ENCODE measurements at regions not wholly inside any gene's neighbourhood (a gene's known extent, or its start where the extent isn't known, plus 50 kb on each side); places are given as distances from the start of the nearest gene placed in this dataset.

GRCh38 chr6:165749163-165749562, 86.1 kb upstream of the PDE10A start:
- H3K36me3 ChIP-seq (ENCODE audit: control insufficient read depth, insufficient read depth, low read length) = no peaks in the 10 kb centered on the region
- H3K9ac ChIP-seq (ENCODE audit: low read depth, low read length) = no peak overlapping the region
- no peaks in the 10 kb centered on the region for H3K27me3 ChIP-seq (ENCODE audit: control insufficient read depth, insufficient read depth, low read length)
- no peak overlapping the region for H3K4me3 ChIP-seq (ENCODE audit: low read depth, low read length)
- no peaks in the 10 kb centered on the region for H3K4me1 ChIP-seq (ENCODE audit: control insufficient read depth, insufficient read depth, low read length)
- H3K9me3 ChIP-seq (ENCODE audit: control insufficient read depth, insufficient read depth, low read length) = no peaks in the 10 kb centered on the region; the same call in 1 of the 2 replicates
- no peak overlapping the region for H3K27ac ChIP-seq (ENCODE audit: low read depth, low read length)

GRCh38 chr6:165748390-165748789, 85.3 kb upstream of the PDE10A start:
- no peak overlapping the region for H3K27ac ChIP-seq (ENCODE audit: low read depth, low read length)
- no peak overlapping the region for H3K9ac ChIP-seq (ENCODE audit: low read depth, low read length)
- no peaks in the 10 kb centered on the region for H3K27me3 ChIP-seq (ENCODE audit: control insufficient read depth, insufficient read depth, low read length)
- H3K4me3 ChIP-seq (ENCODE audit: low read depth, low read length) = no peak overlapping the region
- no peaks in the 10 kb centered on the region for H3K4me1 ChIP-seq (ENCODE audit: control insufficient read depth, insufficient read depth, low read length)
- H3K9me3 ChIP-seq (ENCODE audit: control insufficient read depth, insufficient read depth, low read length) = no peaks in the 10 kb centered on the region; the same call in 1 of the 2 replicates
- H3K36me3 ChIP-seq (ENCODE audit: control insufficient read depth, insufficient read depth, low read length) = no peaks in the 10 kb centered on the region

DNA sequence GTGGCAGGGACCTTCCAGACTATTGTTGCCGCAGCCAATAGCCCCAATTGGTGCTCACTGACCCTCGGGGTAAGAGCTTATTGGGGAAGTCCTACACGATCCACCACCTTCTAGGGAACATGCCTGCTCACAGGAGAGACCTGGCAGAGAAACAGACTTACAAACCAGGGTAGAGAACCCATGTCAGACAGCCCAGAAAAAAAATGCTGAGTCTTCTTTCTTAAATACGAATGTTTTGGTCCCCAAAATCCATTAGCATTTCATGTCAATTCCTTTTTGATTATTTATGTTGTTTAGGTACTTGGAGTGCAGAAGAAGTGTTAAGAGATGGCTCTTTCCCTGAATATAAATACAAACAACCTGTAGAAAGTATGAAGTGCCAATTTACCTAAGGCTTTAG, 84.9 kb upstream of the PDE10A start:
- Histone ChIP-seq H3K4me3 (ENCODE audit: low read depth, low read length) (no peak overlapping the region), H3K9ac (ENCODE audit: low read depth, low read length) (no peak overlapping the region)

DNA sequence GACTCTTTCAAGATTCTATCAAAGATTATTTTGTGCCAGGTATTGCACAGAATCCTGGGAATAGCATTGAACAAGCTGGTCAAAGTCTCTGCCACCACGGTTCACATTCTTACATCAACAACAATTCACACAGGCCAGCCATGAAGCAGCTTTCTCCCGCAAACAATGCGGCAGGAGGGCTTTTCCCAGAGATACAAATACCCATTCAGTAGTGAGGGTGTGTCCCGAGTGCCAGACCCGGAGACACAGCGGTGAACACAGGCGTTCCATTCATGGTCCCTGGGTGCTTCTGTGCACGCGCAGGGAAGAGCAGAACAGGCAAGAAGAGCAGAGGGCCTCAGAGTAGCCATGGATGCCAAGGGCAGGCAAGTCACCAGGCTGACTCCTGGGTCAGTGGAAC, 83.3 kb upstream of the PDE10A start:
- H3K36me3 ChIP-seq (ENCODE audit: control insufficient read depth, insufficient read depth, low read length) = no peaks in the 10 kb centered on the region
- no peaks in the 10 kb centered on the region for H3K27me3 ChIP-seq (ENCODE audit: control insufficient read depth, insufficient read depth, low read length)
- no peak overlapping the region for H3K9ac ChIP-seq (ENCODE audit: low read depth, low read length)
- H3K9me3 ChIP-seq (ENCODE audit: control insufficient read depth, insufficient read depth, low read length) = no peaks in the 10 kb centered on the region; the same call in 1 of the 2 replicates
- no peak overlapping the region for H3K27ac ChIP-seq (ENCODE audit: low read depth, low read length)
- H3K4me3 ChIP-seq (ENCODE audit: low read depth, low read length) = no peak overlapping the region
- H3K4me1 ChIP-seq (ENCODE audit: control insufficient read depth, insufficient read depth, low read length) = no peaks in the 10 kb centered on the region

More for the DNA sequence above, 84.9 kb upstream of the PDE10A start:
- H3K36me3 ChIP-seq (ENCODE audit: control insufficient read depth, insufficient read depth, low read length) = no peaks in the 10 kb centered on the region
- H3K27ac ChIP-seq (ENCODE audit: low read depth, low read length) = no peak overlapping the region
- H3K4me1 ChIP-seq (ENCODE audit: control insufficient read depth, insufficient read depth, low read length) = no peaks in the 10 kb centered on the region
- no peaks in the 10 kb centered on the region for H3K27me3 ChIP-seq (ENCODE audit: control insufficient read depth, insufficient read depth, low read length)
- no peaks in the 10 kb centered on the region; the same call in 1 of the 2 replicates for H3K9me3 ChIP-seq (ENCODE audit: control insufficient read depth, insufficient read depth, low read length)

GRCh38 chr6:165745492-165745891, 82.5 kb upstream of the PDE10A start:
- no peak overlapping the region for H3K4me3 ChIP-seq (ENCODE audit: low read depth, low read length)
- H3K4me1 ChIP-seq (ENCODE audit: control insufficient read depth, insufficient read depth, low read length) = no peaks in the 10 kb centered on the region
- H3K27me3 ChIP-seq (ENCODE audit: control insufficient read depth, insufficient read depth, low read length) = no peaks in the 10 kb centered on the region
- H3K9ac ChIP-seq (ENCODE audit: low read depth, low read length) = no peak overlapping the region
- no peaks in the 10 kb centered on the region; the same call in 1 of the 2 replicates for H3K9me3 ChIP-seq (ENCODE audit: control insufficient read depth, insufficient read depth, low read length)
- no peaks in the 10 kb centered on the region for H3K36me3 ChIP-seq (ENCODE audit: control insufficient read depth, insufficient read depth, low read length)
- H3K27ac ChIP-seq (ENCODE audit: low read depth, low read length) = no peak overlapping the region

GRCh38 chr6:165744555-165745228, 81.7 kb upstream of the PDE10A start:
- Histone ChIP-seq H3K4me3 (ENCODE audit: low read depth, low read length) (no peak overlapping the region), H3K27me3 (ENCODE audit: control insufficient read depth, insufficient read depth, low read length) (no peaks in the 10 kb centered on the region), H3K9ac (ENCODE audit: low read depth, low read length) (no peak overlapping the region), H3K4me1 (ENCODE audit: control insufficient read depth, insufficient read depth, low read length) (no peaks in the 10 kb centered on the region), H3K9me3 (ENCODE audit: control insufficient read depth, insufficient read depth, low read length) (no peaks in the 10 kb centered on the region; the same call in 1 of the 2 replicates), H3K27ac (ENCODE audit: low read depth, low read length) (no peak overlapping the region), H3K36me3 (ENCODE audit: control insufficient read depth, insufficient read depth, low read length) (no peaks in the 10 kb centered on the region)

DNA sequence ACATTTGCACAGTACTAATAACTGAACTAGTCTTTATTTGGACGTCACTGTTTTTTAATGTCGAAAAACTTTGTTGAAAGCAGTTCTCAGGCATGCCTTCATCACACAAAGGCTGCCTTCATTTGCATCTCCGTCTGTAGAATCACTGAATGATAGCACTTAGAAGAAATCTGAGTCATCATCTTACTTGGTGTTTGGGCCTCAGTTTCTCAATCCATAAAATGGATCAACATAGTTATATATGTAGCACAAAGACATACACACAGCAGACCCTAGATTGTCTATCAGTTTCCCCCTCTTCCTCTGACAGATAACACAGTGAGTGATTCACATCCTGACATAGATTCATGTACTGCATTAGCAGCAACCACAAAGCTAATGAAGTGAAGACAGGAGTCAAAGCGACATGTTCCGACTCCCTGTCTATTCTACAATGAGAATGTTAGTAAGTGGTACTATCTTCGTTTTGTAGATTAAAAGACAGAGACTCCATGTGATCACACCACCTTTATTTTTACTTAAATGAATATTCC, 80.4 kb upstream of the PDE10A start:
- no peak overlapping the region for H3K9ac ChIP-seq (ENCODE audit: low read depth, low read length)
- no peak overlapping the region for H3K27ac ChIP-seq (ENCODE audit: low read depth, low read length)
- H3K27me3 ChIP-seq (ENCODE audit: control insufficient read depth, insufficient read depth, low read length) = no peaks in the 10 kb centered on the region
- no peaks in the 10 kb centered on the region for H3K4me1 ChIP-seq (ENCODE audit: control insufficient read depth, insufficient read depth, low read length)
- H3K4me3 ChIP-seq (ENCODE audit: low read depth, low read length) = no peak overlapping the region
- no peaks in the 10 kb centered on the region for H3K36me3 ChIP-seq (ENCODE audit: control insufficient read depth, insufficient read depth, low read length)
- no peaks in the 10 kb centered on the region for H3K9me3 ChIP-seq (ENCODE audit: control insufficient read depth, insufficient read depth, low read length)

- no peak overlapping the region for H3K9ac ChIP-seq (ENCODE audit: low read depth, low read length)
- no peaks in the 10 kb centered on the region for H3K27me3 ChIP-seq (ENCODE audit: control insufficient read depth, insufficient read depth, low read length)
- H3K27ac ChIP-seq (ENCODE audit: low read depth, low read length) = no peak overlapping the region
- H3K36me3 ChIP-seq (ENCODE audit: control insufficient read depth, insufficient read depth, low read length) = no peaks in the 10 kb centered on the region
- H3K4me3 ChIP-seq (ENCODE audit: low read depth, low read length) = no peak overlapping the region
- H3K9me3 ChIP-seq (ENCODE audit: control insufficient read depth, insufficient read depth, low read length) = no peaks in the 10 kb centered on the region
- no peaks in the 10 kb centered on the region for H3K4me1 ChIP-seq (ENCODE audit: control insufficient read depth, insufficient read depth, low read length)
These were observed 79.0 kb upstream of the PDE10A start for GRCh38 chr6:165742047-165742446.

DNA sequence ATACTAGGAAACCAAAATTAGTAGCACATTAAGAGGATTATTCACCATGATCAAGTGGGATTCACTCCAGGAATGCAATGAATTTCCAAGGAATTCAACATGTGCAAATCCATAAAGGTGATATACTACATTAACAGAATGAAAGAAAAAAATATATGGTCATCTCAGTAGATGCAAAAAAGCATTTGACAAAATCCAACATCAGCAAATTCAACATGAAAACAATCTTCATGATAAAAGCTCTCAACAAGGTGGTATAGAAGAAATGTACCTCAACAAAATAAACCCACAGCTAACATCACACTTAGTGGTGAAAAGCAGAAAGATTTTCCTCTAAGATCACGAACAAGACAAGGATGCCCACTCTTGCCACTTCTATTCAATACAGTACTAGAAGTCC, 74.4 kb upstream of the PDE10A start:
- Histone ChIP-seq H3K27ac (ENCODE audit: low read depth, low read length) (no peak overlapping the region), H3K27me3 (ENCODE audit: control insufficient read depth, insufficient read depth, low read length) (no peaks in the 10 kb centered on the region), H3K9ac (ENCODE audit: low read depth, low read length) (no peak overlapping the region), H3K9me3 (ENCODE audit: control insufficient read depth, insufficient read depth, low read length) (no peaks in the 10 kb centered on the region), H3K36me3 (ENCODE audit: control insufficient read depth, insufficient read depth, low read length) (no peaks in the 10 kb centered on the region), H3K4me3 (ENCODE audit: low read depth, low read length) (no peak overlapping the region), H3K4me1 (ENCODE audit: control insufficient read depth, insufficient read depth, low read length) (no peaks in the 10 kb centered on the region)

DNA sequence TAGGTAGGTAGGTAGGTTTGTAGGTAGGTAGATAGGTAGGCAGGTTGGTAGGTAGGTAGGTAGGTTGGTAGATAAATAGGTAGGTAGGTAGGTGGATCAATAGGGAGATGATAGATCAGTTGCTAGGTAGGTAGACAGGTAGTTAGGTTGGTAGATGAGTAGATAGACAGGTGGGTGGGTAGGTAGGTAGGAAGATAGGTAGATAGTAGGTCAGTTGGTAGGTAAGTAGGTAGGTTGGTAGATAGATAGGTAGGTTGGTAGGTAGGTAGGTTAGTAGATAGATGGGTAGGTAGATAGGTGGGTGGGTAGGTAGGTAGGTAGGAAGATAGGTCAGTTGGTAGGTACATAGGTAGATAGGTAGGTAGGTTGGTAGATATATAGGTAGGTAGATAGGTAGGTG, 72.0 kb upstream of the PDE10A start:
- no peaks in the 10 kb centered on the region for H3K27me3 ChIP-seq (ENCODE audit: control insufficient read depth, insufficient read depth, low read length)
- H3K27ac ChIP-seq (ENCODE audit: low read depth, low read length) = no peak overlapping the region
- H3K36me3 ChIP-seq (ENCODE audit: control insufficient read depth, insufficient read depth, low read length) = no peaks in the 10 kb centered on the region
- H3K9me3 ChIP-seq (ENCODE audit: control insufficient read depth, insufficient read depth, low read length) = no peaks in the 10 kb centered on the region
- no peaks in the 10 kb centered on the region for H3K4me1 ChIP-seq (ENCODE audit: control insufficient read depth, insufficient read depth, low read length)
- no peak overlapping the region for H3K9ac ChIP-seq (ENCODE audit: low read depth, low read length)
- H3K4me3 ChIP-seq (ENCODE audit: low read depth, low read length) = no peak overlapping the region

DNA sequence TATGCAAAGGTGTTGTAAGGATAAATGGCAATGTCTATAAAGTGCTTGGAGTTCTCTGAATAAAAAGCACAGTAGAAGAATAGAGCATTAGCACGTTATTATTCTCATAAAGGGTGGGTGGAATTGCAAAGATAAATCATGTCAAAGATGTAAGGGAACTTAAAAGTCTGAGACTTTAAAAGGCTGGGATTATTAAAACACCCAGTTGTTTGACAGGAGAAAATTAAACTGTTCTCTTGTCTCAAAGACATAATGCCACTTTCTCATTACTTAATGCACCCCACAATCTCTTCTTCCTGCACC, 70.4 kb upstream of the PDE10A start:
- H3K9ac ChIP-seq (ENCODE audit: low read depth, low read length) = no peak overlapping the region
- H3K4me3 ChIP-seq (ENCODE audit: low read depth, low read length) = no peak overlapping the region
- H3K36me3 ChIP-seq (ENCODE audit: control insufficient read depth, insufficient read depth, low read length) = no peaks in the 10 kb centered on the region
- H3K4me1 ChIP-seq (ENCODE audit: control insufficient read depth, insufficient read depth, low read length) = no peaks in the 10 kb centered on the region
- H3K27ac ChIP-seq (ENCODE audit: low read depth, low read length) = no peak overlapping the region
- H3K9me3 ChIP-seq (ENCODE audit: control insufficient read depth, insufficient read depth, low read length) = no peaks in the 10 kb centered on the region
- H3K27me3 ChIP-seq (ENCODE audit: control insufficient read depth, insufficient read depth, low read length) = no peaks in the 10 kb centered on the region
